Esophagus squamous epithelium (tissue), 5 donors: ENCODE measurements at regions not wholly inside any gene's neighbourhood (a gene's known extent, or its start where the extent isn't known, plus 50 kb on each side); places are given as distances from the start of the nearest gene placed in this dataset.

Experiments
- DNase-seq: peaks from one replicate; lab custom pipeline; 2025; lab: John Stamatoyannopoulos, UW
- H3K27ac ChIP-seq, 4 donors: fragments of 200-600 bp; sonication (generic); one replicate each; pipeline ENCODE4 v1.5.1; 2016 to 2019; ENCODE audit warnings: mild to moderate bottlenecking in 1 of 4
- H3K27me3 ChIP-seq, 4 donors: fragments of 200-600 bp; sonication (generic); 1 replicate in 3 of 4; 2 replicates in 1 of 4; pipeline versions ENCODE4 v1.5.1 to v1.6.0; 2017 to 2021; ENCODE audit warnings: antibody characterized with exemption in 1 of 4
- H3K36me3 ChIP-seq, 3 donors: fragments of 200-600 bp; sonication (generic); one replicate each; pipeline ENCODE4 v1.5.1; 2016 to 2019
- H3K4me1 ChIP-seq, 3 donors: fragments of 200-600 bp; sonication (generic); one replicate each; pipeline ENCODE4 v1.5.1; 2017 to 2019
- H3K4me3 ChIP-seq, 4 donors: fragments of 200-600 bp; sonication (generic); 1 replicate in 3 of 4; 2 replicates in 1 of 4; pipeline ENCODE4 v1.5.1; 2016 to 2019; ENCODE audit warnings: mild to moderate bottlenecking in 2 of 4, moderate library complexity in 1 of 4
- H3K9me3 ChIP-seq, 3 donors: fragments of 200-600 bp; sonication (generic); one replicate each; pipeline ENCODE4 v1.5.1; 2016 to 2019
- CTCF ChIP-seq, 6 experiments: fragments of 450-650 bp in 4 of 6; fragments of 200-600 bp in 2 of 6; sonication (generic) in 2 of 6; IDR thresholded peaks; one replicate each; pipeline ENCODE4 v1.5.1; 2016 to 2019; ENCODE audit warnings: antibody characterized with exemption in 6 of 6, mild to moderate bottlenecking in 4 of 6, moderate library complexity in 4 of 6
- POLR2A ChIP-seq, 4 donors: fragments of 450-650 bp; IDR thresholded peaks; one replicate each; pipeline ENCODE4 v1.6.1; 2017; ENCODE audit warnings: antibody characterized with exemption in 4 of 4, mild to moderate bottlenecking in 4 of 4, moderate library complexity in 3 of 4
- WGBS, 2 donors: methylation state at CpG; one replicate each; pipeline ENCODE4 v1.1.5; 2018; 5-methylcytosine and 5-hydroxymethylcytosine counted together
- intact Hi-C: fragments of 100-400 bp; cut with DNase I; formaldehyde crosslinking; loops from one replicate; pipeline ENCODE4 v1.15.0; 2022
- donor health status: DM: yes; HTN: yes; CAD: no.

- Histone ChIP-seq H3K4me3 (no peak overlapping the region), H3K9me3 (no peaks in the 10 kb centered on the region), H3K27me3 (no peaks in the 10 kb centered on the region), H3K27ac (no peak overlapping the region), H3K36me3 (no peaks in the 10 kb centered on the region), H3K4me1 (no peaks in the 10 kb centered on the region)
- DNase-seq: no peak
- intact Hi-C loops: no loop called here
- no peak for TF ChIP-seq POLR2A (IDR thresholded peaks at IDR 0.05)
- TF ChIP-seq CTCF (IDR thresholded peaks at IDR 0.05): no peak
- WGBS, 2 donors: 78 to 88% methylated on average over 8 of the region's 8 CpGs
Observed at GRCh38 chr4:35824231-35824630, 420.1 kb downstream of the ARAP2 start.

GRCh38 chr4:35835893-35836292 is 408.4 kb downstream of the ARAP2 start:
- intact Hi-C loops: no loop called here
- no peak for DNase-seq
- H3K4me1 ChIP-seq: no peaks in the 10 kb centered on the region
- H3K36me3 ChIP-seq: no peaks in the 10 kb centered on the region
- no peak overlapping the region for H3K4me3 ChIP-seq
- no peak for TF ChIP-seq CTCF (IDR thresholded peaks at IDR 0.05)
- no peaks in the 10 kb centered on the region for H3K27me3 ChIP-seq
- H3K27ac ChIP-seq: no peak overlapping the region
- H3K9me3 ChIP-seq: no peaks in the 10 kb centered on the region

- no peak for DNase-seq
- no peaks in the 10 kb centered on the region for H3K9me3 ChIP-seq
- no peak overlapping the region for H3K4me3 ChIP-seq
- intact Hi-C loops: no loop called here
- no peaks in the 10 kb centered on the region for H3K27me3 ChIP-seq
- no peaks in the 10 kb centered on the region for H3K4me1 ChIP-seq
- H3K27ac ChIP-seq: no peak overlapping the region
- H3K36me3 ChIP-seq: no peaks in the 10 kb centered on the region
- TF ChIP-seq CTCF (IDR thresholded peaks at IDR 0.05): no peak
- TF ChIP-seq POLR2A (IDR thresholded peaks at IDR 0.05): no peak
Observed at GRCh38 chr4:35836596-35836995, 407.7 kb downstream of the ARAP2 start.

GRCh38 chr4:35867057-35867456 is 377.3 kb downstream of the ARAP2 start:
- Histone ChIP-seq H3K4me3 (no peak overlapping the region), H3K27ac (no peak overlapping the region), H3K36me3 (no peaks in the 10 kb centered on the region), H3K9me3 (no peaks in the 10 kb centered on the region), H3K27me3 (no peaks in the 10 kb centered on the region), H3K4me1 (no peaks in the 10 kb centered on the region)
- intact Hi-C loops: no loop called here
- no peak for DNase-seq
- no peak for TF ChIP-seq CTCF (IDR thresholded peaks at IDR 0.05)
- TF ChIP-seq POLR2A (IDR thresholded peaks at IDR 0.05): no peak

GRCh38 chr4:35872273-35872672 is 372.0 kb downstream of the ARAP2 start:
- H3K4me3 ChIP-seq: no peak overlapping the region
- H3K9me3 ChIP-seq: no peaks in the 10 kb centered on the region
- no peaks in the 10 kb centered on the region for H3K27me3 ChIP-seq
- DNase-seq: no peak
- TF ChIP-seq CTCF (IDR thresholded peaks at IDR 0.05) (no peak), POLR2A (IDR thresholded peaks at IDR 0.05) (no peak)
- H3K36me3 ChIP-seq: no peaks in the 10 kb centered on the region
- intact Hi-C loops: no loop called here
- no peak overlapping the region for H3K27ac ChIP-seq
- no peaks in the 10 kb centered on the region for H3K4me1 ChIP-seq
- WGBS, 2 donors: 76 to 94% methylated on average over 1 of the region's 1 CpG
